Erythroblast (primary cell): ENCODE measurements at regions not wholly inside any gene's neighbourhood (a gene's known extent, or its start where the extent isn't known, plus 50 kb on each side); places are given as distances from the start of the nearest gene placed in this dataset.

ENCODE experiments used
- DNase-seq, 2 experiments: peaks; one replicate each; lab custom pipeline; 2025; lab: John Stamatoyannopoulos, UW
- GATA1 ChIP-seq: IDR thresholded peaks from 2 replicates; pipeline ENCODE4 v1.6.1; 2011; ENCODE audit warnings: low read depth, mild to moderate bottlenecking, control low read depth, low read length, moderate library complexity
- POLR2A ChIP-seq: IDR thresholded peaks from 2 replicates; pipeline ENCODE4 v1.6.1; 2011; ENCODE audit warnings: mild to moderate bottlenecking, low read length

DNA sequence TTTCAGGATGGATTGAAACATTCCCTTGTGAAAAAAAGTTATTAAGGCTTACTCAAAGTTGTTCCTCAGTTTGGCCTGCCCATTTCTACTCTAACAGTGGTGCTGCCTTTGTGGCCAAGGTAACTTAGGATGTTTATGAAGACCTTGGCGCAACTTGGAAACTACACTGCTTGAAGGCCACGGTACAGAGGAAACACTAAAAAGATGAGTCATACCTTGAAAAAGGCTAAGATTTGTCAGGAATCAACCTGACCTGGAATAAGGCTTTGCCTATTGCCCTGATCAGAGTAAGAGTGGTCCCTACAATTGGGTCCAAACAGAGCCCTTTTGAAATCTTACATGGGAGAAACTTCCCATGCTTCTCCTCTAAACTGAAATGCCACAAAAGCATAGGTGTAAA lies 119.9 kb upstream of the MOCS1 start:
- DNase-seq, result no peak
- TF ChIP-seq POLR2A (no peak), GATA1 (no peak)

DNA sequence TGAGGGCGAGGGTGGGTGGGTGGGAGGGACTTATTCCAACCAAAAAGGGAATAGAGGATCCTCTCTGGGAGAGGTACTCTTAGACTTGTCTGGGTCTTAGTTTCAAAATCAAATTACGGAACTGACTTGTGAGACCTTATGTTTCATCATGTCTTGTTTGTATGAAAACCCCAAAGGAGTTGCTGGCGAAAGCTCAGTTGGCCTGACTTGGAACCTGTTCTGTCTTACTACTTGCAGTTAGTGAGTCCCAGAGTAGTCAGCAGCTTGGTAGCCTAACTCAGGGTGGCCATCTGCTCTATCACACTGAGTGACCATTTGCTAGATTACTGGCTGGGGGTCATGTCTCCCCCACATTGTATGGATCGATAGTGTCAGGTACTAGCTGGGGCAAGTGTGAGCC lies 114.9 kb upstream of the MOCS1 start:
- TF ChIP-seq GATA1 (no peak), POLR2A (no peak)
- no peak for DNase-seq

DNA sequence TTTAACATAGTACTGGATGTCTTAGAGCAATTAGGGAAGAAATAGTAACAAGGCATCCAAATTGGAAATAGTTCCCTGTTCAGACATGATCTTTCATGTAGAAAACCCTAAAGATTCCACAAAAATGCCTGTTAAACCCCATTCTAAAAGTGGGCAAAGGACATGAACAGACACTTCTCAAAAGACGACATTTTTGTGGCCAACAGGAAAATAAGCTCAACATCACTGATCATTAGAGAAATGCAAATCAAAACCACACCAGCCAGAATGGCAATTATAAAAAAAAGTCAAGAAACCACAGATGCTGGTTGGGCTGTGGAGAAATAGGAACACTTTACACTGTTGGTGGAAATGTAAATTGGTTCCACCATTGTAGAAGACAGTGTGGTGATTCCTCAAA lies 109.9 kb upstream of the MOCS1 start:
- no peak for TF ChIP-seq POLR2A
- TF ChIP-seq GATA1, result no peak
- no peak for DNase-seq

DNA sequence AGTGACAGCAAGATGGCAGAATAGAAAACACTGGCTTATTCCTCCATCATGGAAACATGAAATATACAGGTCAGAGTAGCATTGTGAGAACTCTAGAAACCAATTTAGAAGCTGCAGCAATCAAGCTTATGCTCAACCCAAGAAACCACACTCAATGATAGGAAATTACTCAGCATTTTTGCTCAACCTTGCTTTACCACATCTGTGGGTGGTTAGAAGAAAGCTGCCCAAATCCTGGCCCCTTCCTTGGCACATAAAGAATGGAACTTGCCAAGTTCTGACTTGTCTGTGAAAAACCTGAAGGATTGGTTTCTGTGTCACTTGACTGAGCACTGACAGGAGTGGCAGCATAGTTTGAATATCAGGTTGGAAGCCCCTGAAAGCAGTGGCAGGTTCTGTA lies 108.0 kb upstream of the MOCS1 start:
- TF ChIP-seq POLR2A (no peak), GATA1 (no peak)
- DNase-seq, result no peak

DNA sequence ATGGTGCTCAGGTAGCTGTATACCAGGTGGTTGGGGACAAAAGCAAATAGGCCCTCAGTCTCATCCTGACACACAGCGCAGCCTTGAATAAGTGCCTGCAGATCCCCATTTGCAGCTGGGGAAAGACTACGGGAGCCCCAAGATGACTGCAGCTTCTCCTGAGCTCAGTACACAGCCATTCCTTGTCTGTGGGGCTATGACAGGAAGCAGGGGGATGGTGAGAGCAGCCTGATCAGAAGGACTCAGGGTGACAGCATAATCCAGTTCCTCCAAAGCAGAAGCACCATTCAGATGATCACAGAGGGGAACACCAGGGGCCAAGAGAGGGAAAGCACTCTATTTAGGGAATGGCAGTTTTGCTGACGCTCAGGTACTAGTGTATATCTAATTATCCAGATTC lies 104.8 kb upstream of the MOCS1 start:
- TF ChIP-seq GATA1, result no peak
- no peak for TF ChIP-seq POLR2A
- DNase-seq, result no peak

DNA sequence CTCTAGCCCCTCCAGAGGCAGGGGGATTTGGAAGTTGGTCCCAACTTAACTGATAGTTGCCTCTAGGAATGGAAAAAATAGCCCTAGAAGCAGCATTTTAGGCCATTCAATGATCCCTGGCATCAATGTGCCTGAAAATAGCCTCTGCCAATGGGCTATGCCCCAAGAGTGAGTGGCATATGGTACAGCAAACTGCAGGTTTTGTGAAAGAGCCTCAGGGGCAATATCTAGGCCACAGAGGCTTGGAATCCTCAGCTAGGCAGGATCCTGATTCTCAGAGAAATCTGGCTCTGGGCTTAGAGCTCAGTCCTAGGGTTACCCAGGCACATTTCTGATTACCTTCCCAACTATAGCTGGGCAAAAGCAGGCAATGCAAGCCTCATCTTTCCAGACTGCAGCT lies 104.4 kb upstream of the MOCS1 start:
- no peak for TF ChIP-seq POLR2A
- TF ChIP-seq GATA1, result no peak
- no peak for DNase-seq

DNA sequence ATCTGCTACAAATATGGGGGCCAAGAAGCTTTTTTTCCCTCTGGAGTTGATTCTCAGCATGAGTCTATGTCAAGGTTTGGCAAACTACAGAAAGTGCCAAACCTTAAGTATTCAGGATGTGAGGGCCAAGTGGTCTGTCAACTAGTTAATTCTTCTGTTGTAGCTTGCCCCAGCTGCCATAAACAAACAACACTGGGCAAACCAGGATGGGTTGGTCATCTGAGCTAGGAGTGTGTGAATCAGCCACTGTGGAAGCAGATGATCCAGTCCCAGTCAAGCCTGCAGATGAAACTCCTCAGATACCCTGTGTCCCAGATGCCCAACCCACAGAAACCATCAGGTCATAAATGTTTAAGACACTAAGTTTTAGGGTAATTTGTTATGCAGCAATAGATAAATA lies 103.0 kb upstream of the MOCS1 start:
- no peak for DNase-seq
- TF ChIP-seq POLR2A, result no peak
- TF ChIP-seq GATA1, result no peak

DNA sequence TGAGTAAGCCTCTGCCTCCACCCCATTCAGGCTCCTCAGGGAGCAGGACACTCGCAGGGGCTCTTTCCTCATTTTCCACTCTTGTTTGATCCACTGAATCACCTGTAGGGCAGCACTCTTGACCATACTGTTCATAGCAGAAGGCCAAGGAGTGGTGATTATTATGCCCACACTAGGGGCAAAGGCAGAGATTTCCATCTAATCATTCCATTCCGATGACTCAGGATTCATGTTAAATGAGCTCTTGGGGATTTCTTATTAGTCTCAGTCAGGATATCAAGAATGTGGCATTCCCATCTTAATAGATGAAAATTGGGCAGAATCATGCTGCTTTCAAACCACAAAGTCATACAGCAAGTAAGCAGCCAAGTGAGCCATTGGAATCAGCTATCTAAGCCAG lies 101.9 kb upstream of the MOCS1 start:
- no peak for DNase-seq
- TF ChIP-seq GATA1 (no peak), POLR2A (no peak)

DNA sequence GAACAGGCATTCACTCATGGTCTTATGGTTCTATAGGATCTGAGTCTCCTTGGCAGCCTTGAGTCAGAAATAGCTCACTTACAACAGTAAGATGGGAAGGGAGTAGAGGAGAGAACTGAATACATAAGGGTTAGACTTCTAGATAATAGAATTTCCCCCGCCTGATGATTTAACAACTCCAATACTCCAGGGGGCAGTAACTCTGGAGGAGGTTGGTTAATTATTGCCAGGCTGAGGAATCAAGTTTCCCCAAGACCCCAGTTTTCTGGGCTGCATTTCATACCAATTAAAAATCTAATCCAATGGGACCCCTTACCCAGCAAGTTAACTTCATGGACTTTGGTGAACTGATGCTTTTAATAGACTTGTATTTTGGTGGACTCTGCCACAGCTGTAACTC lies 94.2 kb upstream of the MOCS1 start:
- DNase-seq, result no peak
- TF ChIP-seq POLR2A (no peak), GATA1 (no peak)

DNA sequence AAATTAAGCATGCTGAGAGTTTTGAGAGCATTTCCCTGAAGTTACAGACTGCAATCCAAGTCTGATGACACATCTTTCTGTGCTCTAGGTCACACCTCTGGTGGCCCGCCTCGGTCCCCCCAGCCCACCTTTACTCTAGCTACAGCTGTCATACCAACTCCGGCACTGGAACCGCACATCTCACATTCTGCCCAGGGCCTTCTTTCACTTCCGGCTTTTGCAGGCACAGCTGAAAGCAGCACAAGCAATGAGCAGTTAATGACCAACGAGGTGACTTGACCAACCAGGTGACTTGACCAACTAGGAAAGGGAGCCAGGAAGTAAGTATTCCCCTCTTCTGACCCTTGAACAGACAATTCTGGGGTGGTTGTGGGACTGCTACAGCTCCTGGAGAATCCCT lies 88.6 kb upstream of the MOCS1 start:
- no peak for DNase-seq
- TF ChIP-seq GATA1 (no peak), POLR2A (no peak)

DNA sequence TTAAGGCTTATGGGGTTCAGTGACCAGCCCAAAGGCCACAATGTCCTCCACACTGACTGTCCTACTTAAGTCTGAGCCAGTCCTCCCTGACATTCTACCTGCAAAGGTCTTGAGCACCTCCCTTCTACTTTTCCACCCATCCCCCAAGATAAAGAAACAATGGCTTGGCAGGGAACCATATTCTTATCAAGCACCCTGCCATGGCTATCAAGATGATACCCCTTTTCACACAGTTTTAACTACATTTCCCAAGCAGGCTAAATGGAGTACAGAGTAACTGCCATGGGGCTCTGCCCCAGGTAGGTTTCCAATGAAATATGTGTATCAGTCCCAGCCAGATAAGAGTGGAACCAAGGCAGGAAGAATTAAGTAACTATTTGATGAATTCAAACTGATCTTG lies 85.9 kb upstream of the MOCS1 start:
- no peak for DNase-seq
- TF ChIP-seq GATA1 (no peak), POLR2A (no peak)

DNA sequence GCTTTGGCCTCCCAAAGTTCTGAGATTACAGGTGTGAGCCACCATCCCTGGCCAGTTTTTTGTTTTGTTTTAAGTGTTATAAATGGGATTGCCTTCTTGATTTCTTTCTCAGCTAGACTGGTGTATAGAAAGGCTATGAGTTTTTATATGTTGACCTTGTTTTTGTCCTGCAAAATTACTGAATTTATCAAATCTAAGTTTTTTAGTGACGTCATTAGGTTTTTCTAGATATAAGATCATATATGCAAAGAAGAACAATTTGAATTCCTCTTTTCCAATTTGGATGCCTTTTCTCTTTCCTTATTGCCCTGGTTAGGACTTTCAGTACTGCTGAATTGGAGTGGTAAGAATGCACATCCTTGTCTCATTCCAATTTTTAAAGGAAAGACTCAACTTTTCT lies 81.3 kb upstream of the MOCS1 start:
- TF ChIP-seq GATA1 (no peak), POLR2A (no peak)
- DNase-seq, result no peak

DNA sequence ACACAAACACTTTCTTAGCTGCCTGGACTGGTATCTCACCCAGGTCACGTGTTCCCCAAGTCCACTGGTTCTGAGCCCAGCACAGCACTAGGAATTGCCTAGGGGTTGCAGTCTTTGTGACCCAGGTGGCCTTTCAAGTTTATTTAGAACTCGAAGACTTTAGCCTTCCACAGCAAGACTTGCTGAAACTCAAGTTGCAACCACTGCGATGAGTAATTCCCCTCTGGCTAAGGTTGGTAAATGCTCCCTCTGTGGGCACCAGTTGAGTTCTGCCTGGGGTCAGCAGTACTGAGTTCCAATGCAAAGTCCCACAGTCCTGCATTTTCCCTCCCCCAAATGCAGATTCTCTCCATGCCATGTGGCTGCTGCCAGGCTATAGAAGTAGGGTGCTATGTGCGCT lies 77.6 kb upstream of the MOCS1 start:
- TF ChIP-seq POLR2A (no peak), GATA1 (no peak)
- DNase-seq, result no peak

DNA sequence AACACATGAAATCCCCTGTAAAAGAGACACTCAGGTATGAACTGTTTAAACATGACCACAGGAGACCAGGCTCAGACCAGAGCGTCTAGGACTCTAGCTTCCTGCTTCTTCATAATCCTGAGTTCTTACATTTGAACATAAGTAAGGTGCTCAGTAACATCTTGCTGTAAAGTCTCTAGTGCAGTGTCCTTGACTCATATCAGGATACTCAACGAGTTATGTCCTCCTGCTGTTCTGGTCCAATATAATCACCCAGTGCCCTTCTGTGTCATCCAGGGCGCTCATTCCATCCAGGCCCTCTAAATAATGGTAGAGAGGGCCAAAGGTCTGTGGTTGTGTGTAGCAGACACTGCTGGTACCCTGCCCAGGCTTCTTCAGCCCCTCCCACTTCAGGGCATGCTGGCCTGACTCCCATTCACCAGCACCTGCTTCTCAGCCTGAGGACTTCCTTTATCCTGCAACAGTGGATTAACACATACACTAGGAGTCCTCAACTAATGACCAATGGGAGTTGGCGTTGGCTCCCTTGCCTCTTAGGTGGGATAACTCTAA lies 66.8 kb upstream of the MOCS1 start:
- TF ChIP-seq GATA1 (no peak), POLR2A (no peak)
- no peak for DNase-seq

DNA sequence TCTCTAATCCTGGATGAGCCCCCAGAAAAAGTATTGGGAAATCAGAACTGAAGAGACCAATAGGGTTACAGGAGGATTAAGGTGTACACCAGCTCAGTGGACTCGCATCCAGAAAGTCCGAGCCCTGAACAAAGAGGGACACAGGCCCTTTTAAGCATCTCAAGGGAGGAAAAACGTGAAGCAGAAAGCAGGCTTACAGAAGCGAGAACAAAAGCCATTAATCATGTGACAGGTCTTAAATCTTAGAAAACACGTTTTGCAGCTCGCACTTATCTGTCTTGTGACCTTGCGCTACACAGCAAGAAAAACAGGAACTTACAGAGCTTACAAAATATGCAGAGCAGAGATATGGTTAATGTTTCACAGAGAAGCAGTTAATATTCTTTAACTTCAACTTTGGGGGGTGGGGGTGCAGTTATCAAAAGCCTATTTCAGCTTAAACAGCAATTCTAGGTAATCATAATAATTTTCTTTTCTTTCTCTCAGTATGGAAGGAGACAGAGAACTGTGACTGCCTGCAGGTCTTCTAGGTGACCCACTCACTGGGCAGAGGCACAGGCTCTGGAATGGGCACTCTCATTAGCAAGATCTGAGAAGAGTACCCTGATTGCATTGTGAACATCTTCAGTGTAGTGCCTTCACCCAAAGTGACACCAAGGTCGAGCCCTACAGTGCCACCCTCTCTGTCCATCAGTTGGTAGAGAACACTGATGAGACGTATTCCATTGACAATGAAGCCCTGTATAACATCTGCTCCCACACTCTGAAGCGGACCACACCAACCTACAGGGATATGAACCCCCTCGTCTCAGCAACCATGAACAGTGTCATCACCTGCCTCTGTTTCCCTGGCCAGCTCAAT lies 65.0 kb upstream of the MOCS1 start:
- DNase-seq, result no peak
- TF ChIP-seq GATA1, result no peak
- TF ChIP-seq POLR2A, result no peak

DNA sequence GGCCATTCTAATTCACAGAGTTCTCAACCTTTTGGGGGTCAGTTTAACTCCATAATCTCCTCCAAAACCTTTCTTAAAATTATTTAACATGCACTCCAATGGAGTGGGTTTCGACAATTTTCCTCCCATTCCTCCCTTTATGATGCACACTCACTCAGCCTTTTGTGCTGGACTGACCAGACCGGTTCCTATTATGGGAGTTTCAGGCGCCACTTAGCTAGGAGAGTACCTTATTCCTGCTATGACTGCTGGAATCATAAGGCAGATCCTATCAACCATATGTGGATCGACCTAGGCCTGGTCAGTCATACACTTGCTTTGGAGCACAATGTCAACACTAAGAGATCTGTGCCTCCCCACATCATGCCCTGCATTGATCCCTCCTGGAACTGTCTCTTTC lies 63.9 kb upstream of the MOCS1 start:
- TF ChIP-seq GATA1 (no peak), POLR2A (no peak)

More for the DNA sequence above, 63.9 kb upstream of the MOCS1 start:
- DNase-seq, result no peak
